ENCODE measurements at regions not wholly inside any gene's neighbourhood (a gene's known extent, or its start where the extent isn't known, plus 50 kb on each side); places are given as distances from the start of the nearest gene placed in this dataset.
"Not testable (repeated sequence)": the region's sequence is repeated elsewhere in the genome, so short reads cannot be mapped to it uniquely, and the experiment has no call there.

GRCh38 chr5:97937846-97938245, 754.8 kb upstream of the RIOK2 start:
- no peak for DNase-seq (ENCODE audit: low spot score)
- intact Hi-C loops (cut with DNase I) = no loop called here

DNA sequence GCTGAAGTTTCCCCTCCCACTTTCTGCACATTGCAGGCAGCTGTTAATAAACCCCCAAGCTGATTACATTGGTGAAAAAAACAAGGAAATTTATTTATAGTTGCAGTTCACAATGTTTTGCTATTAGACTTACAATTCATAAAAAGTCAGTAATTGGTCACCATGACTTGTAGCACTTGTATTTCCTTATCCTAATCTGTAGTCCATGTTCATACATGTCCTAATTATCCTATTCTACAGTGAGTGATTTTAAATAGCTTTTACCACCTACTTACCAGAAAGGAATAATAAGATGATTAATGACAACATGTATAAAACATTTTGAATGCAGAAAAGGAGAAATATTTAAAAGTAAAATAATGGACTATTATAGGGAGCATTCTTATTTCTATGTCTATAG, 760.0 kb upstream of the RIOK2 start:
- intact Hi-C loops (cut with DNase I) = no loop called here
- no peak for DNase-seq (ENCODE audit: low spot score)

- intact Hi-C loops (cut with DNase I) = no loop called here
- DNase-seq (ENCODE audit: low spot score) = no peak
Measured at GRCh38 chr5:97951139-97951538, 768.1 kb upstream of the RIOK2 start.

- intact Hi-C loops (cut with DNase I) = no loop called here
- DNase-seq (ENCODE audit: low spot score) = no peak
Measured at GRCh38 chr5:97955450-97955849, 772.4 kb upstream of the RIOK2 start.

- no peak for DNase-seq (ENCODE audit: low spot score)
- intact Hi-C loops (cut with DNase I) = no loop called here
Measured at GRCh38 chr5:97967292-97967691, 784.2 kb upstream of the RIOK2 start.

DNA sequence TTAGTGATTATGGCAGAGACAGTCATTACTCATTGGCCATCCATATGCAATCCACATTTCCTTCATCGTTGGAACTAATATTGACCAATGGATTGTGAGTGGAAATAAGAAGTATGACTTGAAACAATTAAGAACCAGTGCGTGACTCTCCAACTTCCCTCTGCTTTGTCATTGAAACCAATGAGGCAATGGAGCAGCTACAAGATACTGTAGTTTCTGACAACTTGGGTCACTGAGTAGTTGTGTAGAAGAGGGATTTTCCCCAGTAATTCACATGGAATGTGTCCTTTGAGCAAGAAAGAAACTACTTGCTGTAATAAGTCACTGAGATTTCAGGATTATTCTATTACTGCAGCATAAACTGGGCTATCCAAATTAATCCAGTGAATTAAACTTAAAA, 785.3 kb upstream of the RIOK2 start:
- DNase-seq (ENCODE audit: low spot score) = no peak

GRCh38 chr5:97979740-97980139, 793.7 kb upstream of the RGMB start:
- no peak for DNase-seq (ENCODE audit: low spot score)
- intact Hi-C loops (cut with DNase I) = no loop called here

More for the DNA sequence above, 785.3 kb upstream of the RIOK2 start:
- intact Hi-C loops (cut with DNase I) = no loop called here

GRCh38 chr5:97980291-97980690, 793.2 kb upstream of the RGMB start:
- DNase-seq (ENCODE audit: low spot score) = no peak
- intact Hi-C loops (cut with DNase I) = no loop called here

DNA sequence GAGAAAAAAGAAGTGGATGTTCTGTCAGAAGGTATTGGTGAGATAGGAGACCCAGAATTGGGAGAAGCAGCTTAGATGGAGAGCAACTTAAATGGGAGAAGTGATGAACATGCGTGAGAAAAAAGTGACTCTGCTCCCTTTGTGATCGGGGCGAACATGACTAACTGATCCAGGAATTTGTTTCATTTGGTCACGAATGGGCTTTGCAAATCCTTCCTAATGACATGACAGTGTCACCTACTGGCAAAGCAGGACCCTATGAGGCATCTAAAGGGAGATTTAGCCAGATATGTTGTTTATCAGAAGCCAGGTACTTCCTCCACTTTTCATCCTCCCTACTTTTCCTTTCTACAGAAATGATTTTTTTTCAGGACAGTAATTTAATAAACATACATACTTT, 787.4 kb upstream of the RGMB start:
- intact Hi-C loops (cut with DNase I) = no loop called here
- no peak for DNase-seq (ENCODE audit: low spot score)

- peak; percentile 38 for DNase-seq (ENCODE audit: low spot score)
- intact Hi-C loops (cut with DNase I) = loop anchor here in 1 of 2 donors (1.0 kb wide), 1 partner anchor 19 kb away; no protein-coding TSS in a partner anchor
Measured at GRCh38 chr5:97991236-97991635, 782.2 kb upstream of the RGMB start.

- intact Hi-C loops (cut with DNase I) = no loop called here
- DNase-seq (ENCODE audit: low spot score) = no peak
Measured at GRCh38 chr5:97998941-97999340, 774.5 kb upstream of the RGMB start.

DNA sequence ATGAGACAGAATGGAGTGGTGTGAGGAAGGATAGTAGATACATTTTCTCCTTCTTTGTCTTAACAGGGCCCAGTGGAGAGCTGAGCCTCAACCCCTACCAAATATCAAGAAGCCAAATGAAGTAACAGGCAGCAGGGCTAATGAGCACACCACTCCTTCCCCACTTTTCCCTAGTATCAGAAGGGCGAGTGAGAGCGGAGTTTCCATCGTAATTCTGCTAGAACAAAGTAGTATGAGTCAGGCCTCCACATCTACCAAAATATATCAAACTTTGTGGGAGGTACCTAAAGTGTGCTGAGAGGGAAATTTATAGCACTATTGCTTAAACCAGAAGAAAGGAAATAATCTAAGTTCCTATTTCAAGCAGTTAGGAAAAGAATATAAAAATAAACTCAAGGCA, 769.0 kb upstream of the RGMB start:
- intact Hi-C loops (cut with DNase I) = no loop called here
- no peak for DNase-seq (ENCODE audit: low spot score)

- intact Hi-C loops (cut with DNase I) = no loop called here
- DNase-seq (ENCODE audit: low spot score) = no peak
Measured at GRCh38 chr5:98016771-98017170, 756.7 kb upstream of the RGMB start.

GRCh38 chr5:98030273-98030672, 743.2 kb upstream of the RGMB start:
- intact Hi-C loops (cut with DNase I); DNase-seq (ENCODE audit: low spot score): not testable (repeated sequence)

DNA sequence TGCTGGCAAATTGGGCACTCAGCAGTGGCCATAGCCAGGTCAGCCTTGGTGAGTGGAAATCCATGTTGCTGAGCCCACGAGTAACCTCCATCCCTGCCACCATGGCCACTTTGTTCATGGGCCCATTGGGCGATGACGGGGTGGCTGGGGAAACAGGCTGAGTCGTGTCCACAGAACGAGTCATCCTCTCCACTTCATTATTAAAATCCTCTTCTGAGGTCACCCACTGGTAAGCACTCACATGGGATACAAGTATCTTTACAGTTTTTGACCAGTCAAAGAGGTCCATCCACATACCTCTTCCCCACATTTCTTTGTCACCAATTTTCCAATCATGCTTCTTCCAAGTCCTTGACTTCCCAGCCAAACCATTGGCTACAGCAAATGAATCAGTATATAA, 742.4 kb upstream of the RGMB start:
- DNase-seq (ENCODE audit: low spot score); intact Hi-C loops (cut with DNase I): not testable (repeated sequence)

GRCh38 chr5:98031496-98031895, 742.0 kb upstream of the RGMB start:
- DNase-seq (ENCODE audit: low spot score) = no peak
- intact Hi-C loops (cut with DNase I) = no loop called here

GRCh38 chr5:98031926-98032325, 741.5 kb upstream of the RGMB start:
- no peak for DNase-seq (ENCODE audit: low spot score)
- intact Hi-C loops (cut with DNase I) = no loop called here

DNA sequence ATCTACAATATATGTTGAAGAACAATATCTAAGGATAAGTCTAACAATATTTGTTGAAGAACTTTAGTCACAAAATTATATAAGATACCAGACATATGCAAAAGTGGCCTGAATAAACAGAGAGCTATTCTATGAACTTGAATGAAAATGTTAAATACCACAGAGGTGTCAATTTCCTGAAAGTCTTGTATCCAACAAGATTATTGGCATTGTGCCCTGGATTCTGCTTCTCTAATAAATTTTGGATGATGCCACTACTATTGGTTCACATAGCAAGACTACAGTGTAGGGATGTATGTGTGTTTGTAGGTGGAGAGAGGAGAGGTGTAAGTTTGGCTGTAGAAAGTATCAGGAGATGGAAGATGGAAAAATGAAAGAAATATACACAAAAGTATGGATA, 731.8 kb upstream of the RGMB start:
- intact Hi-C loops (cut with DNase I) = no loop called here
- no peak for DNase-seq (ENCODE audit: low spot score)

GRCh38 chr5:98042521-98042920, 730.9 kb upstream of the RGMB start:
- intact Hi-C loops (cut with DNase I) = no loop called here
- DNase-seq (ENCODE audit: low spot score) = no peak

DNA sequence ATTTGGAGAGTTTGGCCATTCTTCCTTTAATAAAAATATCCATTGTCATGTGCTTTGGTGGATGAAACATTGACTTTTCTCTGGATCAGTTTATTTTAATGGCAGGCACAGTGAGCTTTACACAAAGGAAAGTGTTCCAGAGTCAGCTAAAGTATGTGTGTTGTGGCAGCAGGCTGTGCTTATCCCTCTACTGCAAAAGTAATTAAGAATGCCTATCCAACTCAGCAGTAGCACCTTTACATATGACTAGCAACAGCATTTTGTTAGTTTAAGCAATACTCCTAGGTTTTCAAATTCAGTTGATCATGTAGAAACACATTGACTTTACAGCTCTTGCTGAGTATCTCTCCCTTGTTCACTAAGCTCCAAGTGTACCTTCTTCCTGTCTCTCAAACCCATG, 730.5 kb upstream of the RGMB start:
- DNase-seq (ENCODE audit: low spot score) = no peak
- intact Hi-C loops (cut with DNase I) = no loop called here

DNA sequence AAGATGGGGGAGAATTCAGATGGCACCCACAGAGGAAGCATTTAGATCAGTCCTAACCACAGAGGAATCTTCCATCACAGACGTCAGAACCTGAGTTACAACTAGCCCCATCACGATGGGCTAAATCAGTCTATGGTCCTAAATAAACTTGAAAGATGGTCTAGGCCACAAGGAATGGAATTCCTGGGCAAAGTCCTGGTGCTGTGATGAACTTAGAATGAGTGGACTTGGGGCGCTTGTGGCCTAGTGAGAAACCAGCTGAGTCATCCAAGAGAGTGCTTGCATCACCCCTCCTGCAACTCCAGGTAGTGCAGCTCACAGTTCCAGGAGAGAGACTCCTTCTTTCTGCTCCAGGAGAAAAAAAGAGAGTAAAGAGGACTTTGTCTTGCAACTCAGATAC, 722.9 kb upstream of the RGMB start:
- intact Hi-C loops (cut with DNase I) = no loop called here
- no peak for DNase-seq (ENCODE audit: low spot score)

GRCh38 chr5:98053170-98053569, 720.3 kb upstream of the RGMB start:
- DNase-seq (ENCODE audit: low spot score) = no peak
- intact Hi-C loops (cut with DNase I) = no loop called here
